Lung (tissue), 12 donors: ENCODE measurements at regions not wholly inside any gene's neighbourhood (a gene's known extent, or its start where the extent isn't known, plus 50 kb on each side); places are given as distances from the start of the nearest gene placed in this dataset. TPM values are rescaled to one million over a fixed set of nuclear protein-coding genes. Genes with fewer than 3 reads are reported as not detected.

Experiments used
- ATAC-seq: fragments of 200-7000 bp; cut with Tn5 transposase; one replicate; pipeline ENCODE4 v1.9.1; 2020; ENCODE audit warnings: moderate number of reproducible peaks; ENCODE audit not compliant: insufficient read depth, low FRiP score
- DNase-seq, 3 donors: peaks; one replicate each; pipeline ENCODE4 v3.0.0-alpha.2; 2013 to 2017
- H3K27ac ChIP-seq, 2 donors: one replicate each; pipeline ENCODE4 v1.5.1; 2013; ENCODE audit warnings: mild to moderate bottlenecking in 2 of 2, moderate library complexity in 2 of 2, control low read depth in 1 of 2, inconsistent platforms in 1 of 2, low read depth in 1 of 2, low read length in 1 of 2
- H3K27me3 ChIP-seq, 3 donors: one replicate each; pipeline ENCODE4 v1.5.1; 2013; ENCODE audit warnings: low read length in 2 of 3; ENCODE audit not compliant: control insufficient read depth in 3 of 3, insufficient read depth in 3 of 3
- H3K36me3 ChIP-seq, 4 donors: one replicate each; pipeline ENCODE4 v1.5.1; 2013; ENCODE audit warnings: low read length in 4 of 4, mild to moderate bottlenecking in 1 of 4, moderate library complexity in 1 of 4; ENCODE audit not compliant: control insufficient read depth in 4 of 4, insufficient read depth in 4 of 4
- H3K4me1 ChIP-seq, 5 donors: one replicate each; pipeline ENCODE4 v1.5.1; 2013; ENCODE audit warnings: low read length in 5 of 5, mild to moderate bottlenecking in 2 of 5, moderate library complexity in 1 of 5; ENCODE audit not compliant: control insufficient read depth in 5 of 5, insufficient read depth in 5 of 5
- H3K4me3 ChIP-seq: one replicate; pipeline ENCODE4 v1.5.1; 2013; ENCODE audit warnings: mild to moderate bottlenecking, control low read depth, moderate library complexity
- H3K9ac ChIP-seq, 2 donors: one replicate each; pipeline ENCODE4 v1.5.1; 2013; ENCODE audit warnings: low read length in 2 of 2, control low read depth in 1 of 2; ENCODE audit not compliant: insufficient read depth in 1 of 2
- H3K9me3 ChIP-seq, 4 donors: one replicate each; pipeline ENCODE4 v1.5.1; 2013; ENCODE audit warnings: low read length in 3 of 4, mild to moderate bottlenecking in 1 of 4, moderate library complexity in 1 of 4; ENCODE audit not compliant: control insufficient read depth in 4 of 4, insufficient read depth in 3 of 4
- WGBS, 2 donors: extraction: QIAGEN DNeasy Blood & Tissue Kit; methylation state at CpG; one replicate each; pipeline ENCODE4 v1.1.7; 2013; 5-methylcytosine and 5-hydroxymethylcytosine counted together
- small RNA-seq: library from RNA; depleted of rRNA; stranded (forward); fragments of <200 nt; gene quantifications from one replicate; pipeline ENCODE3, GENCODE V24; 2014; ENCODE audit warnings: low replicate concordance
- TF ChIP-seq, protein P1 (sequence below): IDR thresholded peaks from 2 replicates; pipeline ENCODE4 v1.5.1; 2012; ENCODE audit warnings: mild to moderate bottlenecking; ENCODE audit errors: control extremely low read depth, extremely low read depth
- donor health status: control.
- donor health status: control.
- donor health status: Bipolar disorder and iron deficiency.
- donor health status: healthy.
- donor health status: DM: yes; HTN: yes; CAD: no.

DNA sequence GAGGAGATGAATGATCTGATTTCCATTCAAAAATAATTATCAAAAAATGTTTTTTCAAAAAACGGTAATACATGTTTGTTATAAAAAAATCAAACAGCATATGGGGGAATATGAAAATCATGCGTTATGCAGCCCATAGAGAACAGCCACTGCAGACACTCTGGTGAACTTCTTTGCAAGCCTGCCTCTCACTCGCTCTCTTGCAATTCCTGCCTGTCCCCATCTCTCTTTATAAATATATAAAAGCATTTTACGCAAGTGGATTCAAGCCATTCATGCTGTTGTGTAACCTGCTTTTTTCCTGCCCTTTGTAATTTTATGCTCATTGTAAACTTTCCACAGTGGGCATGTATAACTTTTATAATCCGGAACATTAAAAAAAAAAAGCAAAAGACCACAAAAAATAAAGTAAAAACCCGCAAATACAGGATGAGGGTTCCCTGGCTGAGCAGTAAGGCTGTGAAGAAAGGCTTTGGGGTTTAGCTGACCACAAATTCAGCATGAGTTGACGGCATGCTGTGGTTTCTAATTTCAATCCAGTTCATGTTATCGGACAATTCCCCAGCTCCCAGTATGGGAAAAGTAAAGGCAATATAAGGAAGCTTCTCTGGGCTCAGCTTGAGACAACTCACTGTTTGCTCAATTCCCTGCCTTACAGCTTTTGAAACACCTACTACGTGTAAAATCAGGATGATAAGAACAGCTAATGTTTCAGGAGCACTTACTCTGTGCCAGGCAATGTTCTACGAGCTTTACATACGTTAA is 52.8 kb upstream of the ZBTB40 start:
- DNase-seq (no peak), ATAC-seq (no peak)
- H3K4me3 ChIP-seq, result no peak overlapping the region
- TF ChIP-seq, protein P1, sequence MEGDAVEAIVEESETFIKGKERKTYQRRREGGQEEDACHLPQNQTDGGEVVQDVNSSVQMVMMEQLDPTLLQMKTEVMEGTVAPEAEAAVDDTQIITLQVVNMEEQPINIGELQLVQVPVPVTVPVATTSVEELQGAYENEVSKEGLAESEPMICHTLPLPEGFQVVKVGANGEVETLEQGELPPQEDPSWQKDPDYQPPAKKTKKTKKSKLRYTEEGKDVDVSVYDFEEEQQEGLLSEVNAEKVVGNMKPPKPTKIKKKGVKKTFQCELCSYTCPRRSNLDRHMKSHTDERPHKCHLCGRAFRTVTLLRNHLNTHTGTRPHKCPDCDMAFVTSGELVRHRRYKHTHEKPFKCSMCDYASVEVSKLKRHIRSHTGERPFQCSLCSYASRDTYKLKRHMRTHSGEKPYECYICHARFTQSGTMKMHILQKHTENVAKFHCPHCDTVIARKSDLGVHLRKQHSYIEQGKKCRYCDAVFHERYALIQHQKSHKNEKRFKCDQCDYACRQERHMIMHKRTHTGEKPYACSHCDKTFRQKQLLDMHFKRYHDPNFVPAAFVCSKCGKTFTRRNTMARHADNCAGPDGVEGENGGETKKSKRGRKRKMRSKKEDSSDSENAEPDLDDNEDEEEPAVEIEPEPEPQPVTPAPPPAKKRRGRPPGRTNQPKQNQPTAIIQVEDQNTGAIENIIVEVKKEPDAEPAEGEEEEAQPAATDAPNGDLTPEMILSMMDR, result no peak
- no peaks in the 10 kb centered on the region for H3K4me1 ChIP-seq
- no peaks in the 10 kb centered on the region for H3K36me3 ChIP-seq
- no peaks in the 10 kb centered on the region for H3K9me3 ChIP-seq
- H3K27ac ChIP-seq, result no peak overlapping the region
- peaks cover 6 to 11% (median 9%) of the 10 kb centered on the region in 3 donors for H3K27me3 ChIP-seq
- H3K9ac ChIP-seq, result no peak overlapping the region
- 48 to 57% methylated on average over 11 of the region's 11 CpGs for WGBS, 2 donors

DNA sequence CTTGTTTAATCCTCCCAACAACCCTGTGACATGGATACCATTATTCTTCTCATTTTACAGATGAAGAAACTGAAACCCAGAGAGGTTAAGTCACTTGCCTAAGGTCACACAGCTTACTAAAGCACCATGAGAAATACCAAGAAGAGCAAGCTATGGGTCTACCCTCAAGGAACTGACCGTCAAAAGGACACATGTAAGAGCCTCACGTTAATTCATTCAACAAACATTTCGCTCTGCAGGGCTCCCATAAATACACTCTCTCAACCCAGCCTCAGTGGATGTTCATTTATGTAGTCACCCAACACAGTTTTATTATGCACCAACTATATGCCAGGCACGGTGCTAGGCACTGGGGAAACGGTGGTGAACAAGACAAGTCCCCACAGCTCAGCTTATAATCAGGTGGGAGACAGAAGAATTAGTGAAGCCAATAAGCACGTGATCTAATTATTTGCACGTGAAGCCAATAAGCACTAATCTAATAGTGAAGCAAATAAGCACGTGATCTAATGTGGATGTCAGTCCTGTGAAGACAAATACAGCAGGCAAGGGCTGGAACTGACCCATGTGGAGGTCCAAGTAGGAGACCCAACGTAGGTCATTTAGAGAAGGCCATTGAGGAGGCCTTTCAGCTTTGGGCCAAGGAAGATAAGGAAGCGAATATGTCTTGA is 52.1 kb upstream of the ZBTB40 start:
- no peaks in the 10 kb centered on the region for H3K4me1 ChIP-seq
- no peak overlapping the region for H3K4me3 ChIP-seq
- ATAC-seq (no peak), DNase-seq (no peak)
- peaks cover 6 to 11% (median 10%) of the 10 kb centered on the region in 3 donors for H3K27me3 ChIP-seq
- WGBS, 2 donors, result 84 to 93% methylated on average over 10 of the region's 10 CpGs
- no peak overlapping the region for H3K27ac ChIP-seq
- H3K36me3 ChIP-seq, result no peaks in the 10 kb centered on the region
- TF ChIP-seq, protein P1, result no peak
- H3K9ac ChIP-seq, result no peak overlapping the region
- H3K9me3 ChIP-seq, result no peaks in the 10 kb centered on the region

Small RNA genes in the stretch of these regions (small RNA-seq; reads per million reads assigned to genes)
- gene MIR4418, result not detected
